ENCODE measurements at regions not wholly inside any gene's neighbourhood (a gene's known extent, or its start where the extent isn't known, plus 50 kb on each side); places are given as distances from the start of the nearest gene placed in this dataset.

DNA sequence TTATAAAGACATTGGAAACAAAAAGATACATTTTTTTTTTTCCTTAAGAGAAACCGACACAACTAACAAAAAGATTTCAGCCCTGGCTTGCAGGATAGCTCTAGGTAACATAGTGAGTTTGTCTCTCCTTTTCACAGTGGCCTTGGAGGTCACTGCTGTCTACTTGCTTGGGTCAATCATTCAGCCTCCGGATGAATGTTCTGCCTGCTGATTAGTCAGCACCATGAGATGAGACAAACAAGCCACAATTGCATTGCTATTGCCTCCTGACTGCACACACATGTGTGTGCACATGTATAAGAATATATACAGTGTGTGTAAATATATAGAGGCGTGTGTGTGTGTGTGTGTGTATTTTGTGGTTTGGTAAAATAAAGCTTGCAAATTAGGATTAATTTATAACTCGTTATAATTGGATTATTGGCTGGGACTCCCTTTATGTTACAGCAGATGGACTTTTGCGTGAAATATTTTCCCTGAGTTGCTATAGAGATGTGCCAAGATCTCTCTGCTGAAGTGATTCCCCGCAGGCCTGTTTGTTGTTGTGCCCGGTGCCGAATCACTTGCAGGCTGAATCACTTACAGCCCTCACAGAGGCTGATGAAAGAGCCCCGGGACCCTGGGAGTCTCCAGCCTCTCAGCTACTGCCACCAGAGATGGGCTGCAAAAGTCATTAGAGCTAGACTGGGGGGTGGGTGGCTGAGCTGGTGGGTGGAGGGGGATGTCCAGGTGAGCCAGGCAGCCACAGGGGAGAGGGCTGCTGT is 161.2 kb downstream of the FGF18 start:
- H3K4me1 ChIP-seq (ENCODE audit: control insufficient read depth, insufficient read depth, low read length, poor library complexity, severe bottlenecking): no peaks in the 10 kb centered on the region
- no peak overlapping the region for H3K4me3 ChIP-seq (ENCODE audit: extremely low read depth, insufficient read depth, low read length, poor library complexity, severe bottlenecking)
- H3K27ac ChIP-seq (ENCODE audit: low read depth, low read length, severe bottlenecking): no peak overlapping the region
- 77 to 83% methylated on average over 6 to 9 of the region's 9 CpGs for WGBS, 2 experiments (ENCODE audit: insufficient coverage in 2 of 2)
- no peaks in the 10 kb centered on the region for H3K36me3 ChIP-seq (ENCODE audit: control insufficient read depth, insufficient read depth, low read length)
- no peaks in the 10 kb centered on the region for H3K9me3 ChIP-seq (ENCODE audit: control insufficient read depth, low read length)

DNA sequence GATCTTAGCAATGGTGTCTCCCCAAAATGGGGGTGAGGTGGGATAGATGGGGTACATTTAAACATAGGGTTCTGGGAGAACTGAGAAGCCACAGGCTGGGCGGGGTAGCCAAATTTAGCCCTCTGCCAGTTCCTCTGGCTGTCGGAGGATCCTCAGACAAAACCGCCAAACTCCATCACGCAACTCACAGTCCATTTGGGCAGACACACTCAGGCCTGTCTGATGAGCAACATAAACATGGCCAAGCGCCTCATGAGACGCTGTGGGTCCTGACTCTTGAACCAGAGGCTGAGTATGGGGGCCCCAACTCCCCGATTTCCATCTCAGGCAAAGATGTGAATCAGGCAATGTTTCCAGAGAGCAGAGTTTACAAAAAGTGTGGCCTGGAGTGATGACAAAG is 162.3 kb downstream of the FGF18 start:
- Histone ChIP-seq H3K4me3 (ENCODE audit: extremely low read depth, insufficient read depth, low read length, poor library complexity, severe bottlenecking) (no peak overlapping the region), H3K9me3 (ENCODE audit: control insufficient read depth, low read length) (no peaks in the 10 kb centered on the region), H3K4me1 (ENCODE audit: control insufficient read depth, insufficient read depth, low read length, poor library complexity, severe bottlenecking) (no peaks in the 10 kb centered on the region), H3K36me3 (ENCODE audit: control insufficient read depth, insufficient read depth, low read length) (no peaks in the 10 kb centered on the region), H3K27ac (ENCODE audit: low read depth, low read length, severe bottlenecking) (no peak overlapping the region)
- WGBS, 2 experiments (ENCODE audit: insufficient coverage in 2 of 2): 89 to 97% methylated on average over 7 of the region's 7 CpGs

DNA sequence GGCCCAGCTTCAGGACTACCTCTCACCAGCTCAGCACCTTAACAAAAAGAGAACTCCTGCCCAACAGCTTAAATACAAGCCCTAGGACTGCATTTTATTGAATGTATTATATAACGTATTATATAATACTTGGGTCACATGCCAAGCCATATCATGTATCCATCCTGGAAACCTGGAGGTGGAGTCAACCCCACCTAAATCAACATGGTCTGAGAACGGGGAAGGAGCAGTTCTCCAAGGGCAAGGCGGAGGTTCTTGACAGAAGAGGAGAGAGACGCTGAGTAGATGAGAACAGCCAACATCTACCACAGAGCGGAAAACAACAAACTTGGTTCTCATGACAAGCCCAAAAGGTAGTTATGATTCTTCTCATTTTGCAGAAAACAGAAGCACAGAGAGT is 163.4 kb downstream of the FGF18 start:
- H3K27ac ChIP-seq (ENCODE audit: low read depth, low read length, severe bottlenecking): no peak overlapping the region
- no peak overlapping the region for H3K4me3 ChIP-seq (ENCODE audit: extremely low read depth, insufficient read depth, low read length, poor library complexity, severe bottlenecking)
- no peaks in the 10 kb centered on the region for H3K4me1 ChIP-seq (ENCODE audit: control insufficient read depth, insufficient read depth, low read length, poor library complexity, severe bottlenecking)
- no peaks in the 10 kb centered on the region for H3K36me3 ChIP-seq (ENCODE audit: control insufficient read depth, insufficient read depth, low read length)
- H3K9me3 ChIP-seq (ENCODE audit: control insufficient read depth, low read length): no peaks in the 10 kb centered on the region
- 80 to 100% methylated on average over 1 to 2 of the region's 5 CpGs for WGBS, 2 experiments (ENCODE audit: insufficient coverage in 2 of 2)

DNA sequence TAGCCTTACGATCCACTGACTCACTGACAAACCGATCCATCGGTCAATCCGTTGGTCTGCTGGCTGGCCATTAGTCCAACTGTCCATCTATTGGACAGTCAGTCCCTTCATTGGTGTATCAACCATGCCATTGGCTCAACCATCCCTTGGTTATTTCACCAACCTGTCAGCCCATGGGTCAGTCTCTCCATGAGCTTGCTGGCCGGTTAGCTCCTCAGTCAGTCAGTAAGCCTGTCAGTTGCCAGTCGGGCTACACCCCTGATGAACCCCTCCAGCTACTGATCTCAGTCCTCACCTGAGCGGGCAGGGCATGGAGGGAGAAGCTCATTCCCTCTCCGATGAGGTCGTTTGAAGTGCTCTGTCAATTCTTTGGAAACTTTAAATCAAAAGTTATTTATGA is 166.5 kb downstream of the FGF18 start:
- H3K9me3 ChIP-seq (ENCODE audit: control insufficient read depth, low read length): no peaks in the 10 kb centered on the region
- 79 to 95% methylated on average over 7 to 9 of the region's 9 CpGs for WGBS, 2 experiments (ENCODE audit: insufficient coverage in 2 of 2)

DNA sequence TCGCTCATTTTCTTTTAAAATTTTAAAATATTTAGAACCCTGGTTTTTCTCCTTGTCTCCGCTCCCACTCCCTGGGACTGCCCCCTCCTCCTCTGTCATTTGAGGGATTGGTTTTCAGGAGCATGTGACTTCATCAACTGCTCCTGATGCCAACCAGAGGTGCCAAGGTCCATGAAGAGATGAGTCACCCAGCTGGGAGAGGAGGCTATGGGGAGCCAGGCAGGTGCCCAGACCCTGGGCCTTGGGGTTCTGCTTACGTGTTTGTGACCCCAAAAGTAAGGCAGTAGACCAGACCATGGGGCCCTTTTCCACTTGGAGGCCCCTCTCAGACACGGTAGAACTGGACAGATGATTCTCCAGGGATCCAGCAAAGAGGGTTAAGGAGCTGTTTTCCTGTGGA is 167.0 kb downstream of the FGF18 start:
- no peak overlapping the region for H3K4me3 ChIP-seq (ENCODE audit: extremely low read depth, insufficient read depth, low read length, poor library complexity, severe bottlenecking)
- no peaks in the 10 kb centered on the region for H3K36me3 ChIP-seq (ENCODE audit: control insufficient read depth, insufficient read depth, low read length)
- H3K27ac ChIP-seq (ENCODE audit: low read depth, low read length, severe bottlenecking): no peak overlapping the region
- WGBS, 2 experiments (ENCODE audit: insufficient coverage in 2 of 2): 50 to 63% methylated on average over 2 to 4 of the region's 4 CpGs
- no peaks in the 10 kb centered on the region for H3K4me1 ChIP-seq (ENCODE audit: control insufficient read depth, insufficient read depth, low read length, poor library complexity, severe bottlenecking)
- H3K9me3 ChIP-seq (ENCODE audit: control insufficient read depth, low read length): no peaks in the 10 kb centered on the region

More for the DNA sequence above, 166.5 kb downstream of the FGF18 start:
- Histone ChIP-seq H3K4me1 (ENCODE audit: control insufficient read depth, insufficient read depth, low read length, poor library complexity, severe bottlenecking) (no peaks in the 10 kb centered on the region), H3K4me3 (ENCODE audit: extremely low read depth, insufficient read depth, low read length, poor library complexity, severe bottlenecking) (no peak overlapping the region), H3K27ac (ENCODE audit: low read depth, low read length, severe bottlenecking) (no peak overlapping the region), H3K36me3 (ENCODE audit: control insufficient read depth, insufficient read depth, low read length) (no peaks in the 10 kb centered on the region)

DNA sequence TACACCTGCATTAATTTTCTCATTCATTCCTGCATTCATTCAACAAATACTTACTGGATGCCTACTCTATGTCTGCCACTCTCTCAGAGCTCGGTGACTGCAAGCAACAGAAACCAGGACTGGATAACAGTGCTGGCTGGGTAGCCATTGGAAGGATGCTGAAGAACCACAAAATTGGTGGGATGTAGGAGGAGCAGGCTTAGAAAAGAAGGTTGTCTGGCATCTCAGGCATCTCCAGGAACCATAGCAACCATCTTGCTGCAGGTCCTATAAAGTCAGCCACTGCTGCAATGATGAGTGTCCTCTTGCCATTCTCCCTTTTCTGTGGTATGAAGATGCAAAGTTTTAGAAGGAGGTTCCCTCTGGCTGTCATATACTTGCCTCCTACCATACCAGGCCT is 168.6 kb downstream of the FGF18 start:
- Histone ChIP-seq H3K9me3 (ENCODE audit: control insufficient read depth, low read length) (no peaks in the 10 kb centered on the region), H3K27ac (ENCODE audit: low read depth, low read length, severe bottlenecking) (no peak overlapping the region), H3K4me3 (ENCODE audit: extremely low read depth, insufficient read depth, low read length, poor library complexity, severe bottlenecking) (no peak overlapping the region), H3K4me1 (ENCODE audit: control insufficient read depth, insufficient read depth, low read length, poor library complexity, severe bottlenecking) (no peaks in the 10 kb centered on the region), H3K36me3 (ENCODE audit: control insufficient read depth, insufficient read depth, low read length) (no peaks in the 10 kb centered on the region)
- WGBS, 2 experiments (ENCODE audit: insufficient coverage in 2 of 2): 83 to 91% methylated on average over 1 of the region's 1 CpG

DNA sequence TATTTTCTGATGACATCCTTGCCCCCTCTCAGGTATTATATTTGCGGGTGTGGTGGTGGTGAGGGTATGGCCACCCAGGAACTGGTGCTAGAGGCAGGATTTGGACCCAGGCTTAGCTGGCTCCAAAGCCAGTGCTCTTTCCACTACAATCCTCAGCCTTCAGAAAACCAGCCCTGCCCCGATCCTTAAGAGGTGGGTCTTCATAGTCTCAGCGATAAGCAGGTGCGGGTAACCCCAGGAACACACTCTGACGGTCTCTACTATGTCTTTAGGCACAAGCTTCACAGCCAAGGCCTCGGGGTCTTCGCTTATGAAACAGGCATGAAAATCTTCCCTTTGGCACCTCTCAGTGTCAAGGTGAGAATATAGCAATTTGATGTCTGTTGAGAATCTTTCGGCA is 169.3 kb downstream of the FGF18 start:
- Histone ChIP-seq H3K9me3 (ENCODE audit: control insufficient read depth, low read length) (no peaks in the 10 kb centered on the region), H3K27ac (ENCODE audit: low read depth, low read length, severe bottlenecking) (no peak overlapping the region), H3K4me1 (ENCODE audit: control insufficient read depth, insufficient read depth, low read length, poor library complexity, severe bottlenecking) (no peaks in the 10 kb centered on the region), H3K4me3 (ENCODE audit: extremely low read depth, insufficient read depth, low read length, poor library complexity, severe bottlenecking) (no peak overlapping the region), H3K36me3 (ENCODE audit: control insufficient read depth, insufficient read depth, low read length) (no peaks in the 10 kb centered on the region)
- 88 to 95% methylated on average over 7 to 8 of the region's 8 CpGs for WGBS, 2 experiments (ENCODE audit: insufficient coverage in 2 of 2)

DNA sequence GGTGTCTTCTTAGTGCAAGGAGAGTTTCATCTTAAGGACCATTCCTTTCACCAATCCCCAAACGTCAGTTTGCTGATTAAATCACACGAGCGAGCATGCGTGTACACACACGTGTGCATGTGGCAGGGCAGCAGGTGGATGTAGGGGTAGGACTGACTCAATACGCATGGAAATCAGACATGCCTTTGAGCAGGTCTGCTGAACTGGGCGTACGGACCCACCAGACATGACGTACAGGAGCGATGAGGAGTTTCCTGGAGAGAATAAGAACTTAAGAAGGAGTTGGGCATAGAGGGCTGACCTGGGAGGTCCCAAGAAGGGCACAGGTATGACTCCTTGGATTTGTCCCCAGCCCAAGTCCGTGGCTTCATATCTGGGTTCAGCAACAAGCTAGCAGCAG is 170.0 kb downstream of the FGF18 start:
- no peaks in the 10 kb centered on the region for H3K4me1 ChIP-seq (ENCODE audit: control insufficient read depth, insufficient read depth, low read length, poor library complexity, severe bottlenecking)
- no peak overlapping the region for H3K4me3 ChIP-seq (ENCODE audit: extremely low read depth, insufficient read depth, low read length, poor library complexity, severe bottlenecking)
- no peaks in the 10 kb centered on the region for H3K36me3 ChIP-seq (ENCODE audit: control insufficient read depth, insufficient read depth, low read length)
- no peak overlapping the region for H3K27ac ChIP-seq (ENCODE audit: low read depth, low read length, severe bottlenecking)
- H3K9me3 ChIP-seq (ENCODE audit: control insufficient read depth, low read length): no peaks in the 10 kb centered on the region
- WGBS, 2 experiments (ENCODE audit: insufficient coverage in 2 of 2): 91 to 95% methylated on average over 10 to 11 of the region's 11 CpGs

DNA sequence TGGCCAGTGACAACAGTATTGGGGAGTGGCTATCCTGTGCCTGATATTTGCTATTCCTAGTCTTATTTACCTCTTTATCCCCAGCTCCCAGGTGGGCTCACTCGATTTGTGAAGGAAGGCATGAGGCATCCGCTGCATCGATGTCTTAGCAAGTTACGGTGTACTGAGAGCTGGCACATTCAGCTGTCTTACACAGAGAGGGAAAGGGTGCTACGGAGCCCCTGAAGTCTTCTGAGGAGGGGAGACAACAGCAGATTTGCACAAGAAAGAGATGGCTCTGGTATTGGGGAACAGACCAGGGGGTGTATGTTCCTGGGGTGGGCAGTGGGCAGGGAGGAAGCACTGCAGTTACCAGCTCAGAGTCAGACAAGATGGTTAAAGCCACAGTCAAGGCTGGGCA is 172.6 kb downstream of the FGF18 start:
- peaks cover 11% of the 10 kb centered on the region for H3K4me1 ChIP-seq (ENCODE audit: control insufficient read depth, insufficient read depth, low read length, poor library complexity, severe bottlenecking)
- no peaks in the 10 kb centered on the region for H3K9me3 ChIP-seq (ENCODE audit: control insufficient read depth, low read length)
- no peak overlapping the region for H3K27ac ChIP-seq (ENCODE audit: low read depth, low read length, severe bottlenecking)
- no peak overlapping the region for H3K4me3 ChIP-seq (ENCODE audit: extremely low read depth, insufficient read depth, low read length, poor library complexity, severe bottlenecking)
- 96 to 97% methylated on average over 5 of the region's 5 CpGs for WGBS, 2 experiments (ENCODE audit: insufficient coverage in 2 of 2)
- no peaks in the 10 kb centered on the region for H3K36me3 ChIP-seq (ENCODE audit: control insufficient read depth, insufficient read depth, low read length)

DNA sequence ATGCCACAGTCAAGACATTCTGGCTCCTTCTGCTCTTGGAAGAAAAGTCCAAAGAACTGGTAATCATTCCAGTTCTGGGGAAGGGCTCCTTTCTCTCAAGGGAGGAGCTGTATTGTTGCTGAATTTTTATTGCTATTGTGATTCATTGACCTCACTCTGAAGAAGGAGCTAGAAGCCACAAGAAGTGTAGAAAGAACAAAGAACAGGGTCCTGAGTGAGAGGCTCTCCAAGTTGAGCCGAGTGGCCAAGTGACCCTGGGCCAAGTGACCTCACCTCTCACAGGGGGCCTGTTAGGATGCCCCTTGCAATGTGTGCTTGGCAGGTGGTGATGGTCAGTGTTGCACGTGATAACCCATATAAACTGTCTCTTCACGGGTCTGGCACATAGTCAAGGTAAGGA is 173.3 kb downstream of the FGF18 start:
- no peaks in the 10 kb centered on the region for H3K9me3 ChIP-seq (ENCODE audit: control insufficient read depth, low read length)
- H3K27ac ChIP-seq (ENCODE audit: low read depth, low read length, severe bottlenecking): no peak overlapping the region
- H3K36me3 ChIP-seq (ENCODE audit: control insufficient read depth, insufficient read depth, low read length): no peaks in the 10 kb centered on the region
- peaks cover 11% of the 10 kb centered on the region for H3K4me1 ChIP-seq (ENCODE audit: control insufficient read depth, insufficient read depth, low read length, poor library complexity, severe bottlenecking)
- WGBS, 2 experiments (ENCODE audit: insufficient coverage in 2 of 2): 90 to 100% methylated on average over 1 to 3 of the region's 3 CpGs
- no peak overlapping the region for H3K4me3 ChIP-seq (ENCODE audit: extremely low read depth, insufficient read depth, low read length, poor library complexity, severe bottlenecking)

DNA sequence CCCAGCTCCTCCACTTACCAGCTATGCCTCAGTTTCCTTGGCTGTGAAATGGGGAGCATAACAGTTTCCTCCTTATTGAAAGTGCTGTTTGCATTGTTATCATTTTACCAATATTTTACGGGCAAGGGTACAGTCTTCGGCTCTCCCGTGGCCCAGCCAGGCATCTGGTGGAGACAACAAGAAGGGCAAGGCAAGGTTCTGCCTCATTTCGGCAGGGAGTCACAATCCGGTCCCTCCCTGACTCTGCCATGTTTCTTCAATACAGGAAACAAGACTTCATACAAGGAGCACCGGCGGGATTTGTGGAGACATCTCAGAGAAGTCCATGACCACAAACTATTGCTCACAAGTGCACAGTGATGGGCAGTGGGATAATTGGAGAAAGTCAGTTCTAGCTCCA is 174.0 kb downstream of the FGF18 start:
- Histone ChIP-seq H3K27ac (ENCODE audit: low read depth, low read length, severe bottlenecking) (no peak overlapping the region), H3K9me3 (ENCODE audit: control insufficient read depth, low read length) (no peaks in the 10 kb centered on the region), H3K36me3 (ENCODE audit: control insufficient read depth, insufficient read depth, low read length) (no peaks in the 10 kb centered on the region), H3K4me1 (ENCODE audit: control insufficient read depth, insufficient read depth, low read length, poor library complexity, severe bottlenecking) (peaks cover 11% of the 10 kb centered on the region), H3K4me3 (ENCODE audit: extremely low read depth, insufficient read depth, low read length, poor library complexity, severe bottlenecking) (no peak overlapping the region)
- 90 to 92% methylated on average over 3 to 4 of the region's 7 CpGs for WGBS, 2 experiments (ENCODE audit: insufficient coverage in 2 of 2)

Measured in mesodermal cell (in vitro differentiated cells).